Body of pancreas (tissue), 4 donors: ENCODE measurements at regions not wholly inside any gene's neighbourhood (a gene's known extent, or its start where the extent isn't known, plus 50 kb on each side); places are given as distances from the start of the nearest gene placed in this dataset.

Experiments used
- POLR2A ChIP-seq, 3 donors: fragments of 450-650 bp; IDR thresholded peaks; one replicate each; pipeline ENCODE4 v1.6.1; 2016; ENCODE audit warnings: antibody characterized with exemption in 3 of 3, mild to moderate bottlenecking in 2 of 3
- TF ChIP-seq, protein P1 (sequence below), 7 experiments: fragments of 450-650 bp in 4 of 7; fragments of 200-600 bp in 3 of 7; sonication (generic) in 3 of 7; IDR thresholded peaks; one replicate each; pipeline ENCODE4 v1.5.1; 2016 to 2019; ENCODE audit warnings: antibody characterized with exemption in 7 of 7

DNA sequence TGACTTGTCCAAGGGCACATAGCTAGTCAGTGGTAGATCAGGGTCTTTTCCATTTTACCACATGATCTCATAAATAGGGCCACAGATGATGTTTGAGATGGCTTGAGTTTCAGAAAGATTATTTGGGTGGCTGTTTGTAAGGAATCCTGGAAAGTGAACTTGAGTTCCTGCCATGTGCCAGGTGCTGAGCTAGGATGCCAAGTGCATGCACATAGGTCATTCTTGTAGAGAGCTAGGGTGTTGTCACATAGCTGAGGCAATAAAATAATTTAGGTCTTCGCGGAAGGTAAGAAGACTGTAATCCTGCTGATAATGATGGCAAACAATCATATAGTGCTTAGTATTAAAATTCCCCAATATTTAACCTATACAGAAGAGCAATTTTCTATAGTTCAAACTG is 1162.6 kb upstream of the TENM4 start:
- TF ChIP-seq, protein P1, sequence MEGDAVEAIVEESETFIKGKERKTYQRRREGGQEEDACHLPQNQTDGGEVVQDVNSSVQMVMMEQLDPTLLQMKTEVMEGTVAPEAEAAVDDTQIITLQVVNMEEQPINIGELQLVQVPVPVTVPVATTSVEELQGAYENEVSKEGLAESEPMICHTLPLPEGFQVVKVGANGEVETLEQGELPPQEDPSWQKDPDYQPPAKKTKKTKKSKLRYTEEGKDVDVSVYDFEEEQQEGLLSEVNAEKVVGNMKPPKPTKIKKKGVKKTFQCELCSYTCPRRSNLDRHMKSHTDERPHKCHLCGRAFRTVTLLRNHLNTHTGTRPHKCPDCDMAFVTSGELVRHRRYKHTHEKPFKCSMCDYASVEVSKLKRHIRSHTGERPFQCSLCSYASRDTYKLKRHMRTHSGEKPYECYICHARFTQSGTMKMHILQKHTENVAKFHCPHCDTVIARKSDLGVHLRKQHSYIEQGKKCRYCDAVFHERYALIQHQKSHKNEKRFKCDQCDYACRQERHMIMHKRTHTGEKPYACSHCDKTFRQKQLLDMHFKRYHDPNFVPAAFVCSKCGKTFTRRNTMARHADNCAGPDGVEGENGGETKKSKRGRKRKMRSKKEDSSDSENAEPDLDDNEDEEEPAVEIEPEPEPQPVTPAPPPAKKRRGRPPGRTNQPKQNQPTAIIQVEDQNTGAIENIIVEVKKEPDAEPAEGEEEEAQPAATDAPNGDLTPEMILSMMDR (IDR thresholded peaks at IDR 0.05), result no peak
- TF ChIP-seq POLR2A (IDR thresholded peaks at IDR 0.05), result no peak
